Neural crest cell (in vitro differentiated cells): ENCODE measurements at regions not wholly inside any gene's neighbourhood (a gene's known extent, or its start where the extent isn't known, plus 50 kb on each side); places are given as distances from the start of the nearest gene placed in this dataset.
A peak's percentile ranks its signal among the peaks of the same experiment; 100 is the strongest.

Experiments
- DNase-seq: peaks from one replicate; pipeline ENCODE4 v3.0.0; 2021; ENCODE audit warnings: low read depth, mixed read lengths, low spot score
- H3K27ac Mint-ChIP-seq: one replicate; pipeline ENCODE4 v1.8.0; 2021; ENCODE audit warnings: mild to moderate bottlenecking, mixed read lengths; ENCODE audit not compliant: unreplicated experiment
- H3K27me3 Mint-ChIP-seq: 2 replicates; pipeline ENCODE4 v1.8.0; 2021; ENCODE audit warnings: low read depth, mild to moderate bottlenecking, mixed read lengths
- H3K36me3 Mint-ChIP-seq: 2 replicates; pipeline ENCODE4 v1.8.0; 2021; ENCODE audit warnings: low read depth, mild to moderate bottlenecking, mixed read lengths
- H3K4me1 Mint-ChIP-seq: 2 replicates; pipeline ENCODE4 v1.8.0; 2021; ENCODE audit warnings: mixed read lengths
- H3K4me3 Mint-ChIP-seq: one replicate; pipeline ENCODE4 v1.8.0; 2021; ENCODE audit warnings: mild to moderate bottlenecking, mixed read lengths
- H3K9me3 Mint-ChIP-seq: 2 replicates; pipeline ENCODE4 v1.8.0; 2021; ENCODE audit warnings: mixed read lengths
- CTCF ChIP-seq: fragments of 200-600 bp; sonication (generic); conservative IDR thresholded peaks from 2 replicates; pipeline ENCODE4 v1.5.0; 2021; ENCODE audit warnings: antibody characterized with exemption, mild to moderate bottlenecking

GRCh38 chr12:53803194-53803593 is 51.4 kb upstream of the CISTR start:
- DNase-seq, result no peak
- H3K36me3 Mint-ChIP-seq, result no peaks in the 10 kb centered on the region
- peaks cover 7% of the 10 kb centered on the region for H3K4me1 Mint-ChIP-seq
- H3K27ac Mint-ChIP-seq, result no peak overlapping the region
- peaks cover 66% of the 10 kb centered on the region for H3K27me3 Mint-ChIP-seq
- TF ChIP-seq CTCF, result no peak
- no peaks in the 10 kb centered on the region for H3K9me3 Mint-ChIP-seq
- H3K4me3 Mint-ChIP-seq, result no peak overlapping the region

DNA sequence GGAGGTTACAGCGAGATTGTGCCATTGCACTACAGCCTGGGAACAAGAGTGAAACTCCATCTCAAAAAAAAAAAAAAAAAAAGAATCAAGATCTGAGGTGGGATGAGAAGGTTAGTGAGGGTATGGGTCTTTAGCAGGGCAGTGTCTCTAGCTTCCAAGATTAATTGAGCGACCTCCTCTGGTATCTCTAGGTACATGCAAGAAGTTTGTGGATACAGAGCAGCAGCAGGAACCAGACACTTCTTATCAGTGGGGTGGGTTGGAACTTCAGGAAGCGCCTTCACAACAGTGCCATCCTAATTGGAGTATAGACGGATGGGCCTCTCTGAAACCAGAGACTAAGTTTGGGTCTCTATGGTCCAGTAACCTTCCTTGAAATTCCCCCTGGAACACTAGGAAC is 51.9 kb upstream of the CISTR start:
- no peak for TF ChIP-seq CTCF
- H3K36me3 Mint-ChIP-seq, result no peaks in the 10 kb centered on the region
- peaks cover 63% of the 10 kb centered on the region for H3K27me3 Mint-ChIP-seq
- H3K4me1 Mint-ChIP-seq, result peaks cover 2% of the 10 kb centered on the region
- H3K27ac Mint-ChIP-seq, result no peak overlapping the region
- H3K4me3 Mint-ChIP-seq, result no peak overlapping the region
- DNase-seq, result no peak
- H3K9me3 Mint-ChIP-seq, result no peaks in the 10 kb centered on the region

DNA sequence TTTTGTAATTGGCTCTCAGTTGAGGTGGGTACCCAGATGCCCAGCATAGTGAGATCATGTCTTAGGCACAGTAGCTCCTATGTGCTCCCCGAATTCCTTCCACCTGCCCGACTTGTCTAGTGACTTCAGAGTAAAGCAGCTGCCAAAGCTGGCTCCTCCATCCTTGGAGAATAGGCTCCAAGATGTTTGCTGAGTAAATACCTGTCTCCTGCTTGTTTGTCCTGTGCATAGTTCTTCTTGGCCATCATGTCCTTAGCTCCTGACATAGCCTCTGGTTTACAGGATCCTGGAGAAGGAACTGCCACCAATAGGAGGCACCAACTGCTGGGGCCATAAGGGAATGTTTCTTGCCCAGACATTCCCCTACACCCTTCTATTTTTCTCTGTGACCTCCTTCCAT is 52.6 kb upstream of the CISTR start:
- Mint-ChIP-seq H3K27ac (no peak overlapping the region), H3K4me1 (no peaks in the 10 kb centered on the region), H3K27me3 (peaks cover 56% of the 10 kb centered on the region), H3K36me3 (no peaks in the 10 kb centered on the region), H3K4me3 (no peak overlapping the region), H3K9me3 (no peaks in the 10 kb centered on the region)
- no peak for DNase-seq
- no peak for TF ChIP-seq CTCF

GRCh38 chr12:53805067-53805466 is 53.3 kb upstream of the CISTR start:
- peak overlapping the region; percentile 73 for H3K27ac Mint-ChIP-seq
- no peaks in the 10 kb centered on the region for H3K4me1 Mint-ChIP-seq
- H3K27me3 Mint-ChIP-seq, result peaks cover 54% of the 10 kb centered on the region
- no peaks in the 10 kb centered on the region for H3K36me3 Mint-ChIP-seq
- no peak for TF ChIP-seq CTCF
- no peak overlapping the region for H3K4me3 Mint-ChIP-seq
- H3K9me3 Mint-ChIP-seq, result no peaks in the 10 kb centered on the region
- no peak for DNase-seq

DNA sequence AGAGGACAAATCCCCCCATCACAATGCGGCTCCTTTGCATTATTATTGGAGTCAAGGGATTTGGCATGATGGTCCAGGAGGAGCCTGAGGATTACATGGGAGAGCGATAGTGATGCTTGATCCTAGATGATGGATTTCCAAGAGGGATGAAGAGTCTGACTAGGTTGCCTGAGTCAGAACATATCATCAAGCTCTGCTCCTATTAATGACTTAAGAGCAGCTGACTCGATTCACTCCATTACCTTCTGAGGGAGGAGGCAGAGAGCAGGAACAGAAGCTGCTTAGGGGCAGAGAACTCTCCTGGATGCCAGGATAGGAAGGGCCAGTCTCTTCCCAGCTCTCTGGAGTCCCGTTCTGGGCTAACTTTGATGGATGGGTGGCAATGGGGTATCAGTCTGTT is 54.0 kb upstream of the CISTR start:
- Mint-ChIP-seq H3K27me3 (peaks cover 49% of the 10 kb centered on the region), H3K27ac (no peak overlapping the region), H3K4me1 (no peaks in the 10 kb centered on the region), H3K4me3 (no peak overlapping the region), H3K36me3 (no peaks in the 10 kb centered on the region), H3K9me3 (no peaks in the 10 kb centered on the region)
- DNase-seq, result no peak
- no peak for TF ChIP-seq CTCF

DNA sequence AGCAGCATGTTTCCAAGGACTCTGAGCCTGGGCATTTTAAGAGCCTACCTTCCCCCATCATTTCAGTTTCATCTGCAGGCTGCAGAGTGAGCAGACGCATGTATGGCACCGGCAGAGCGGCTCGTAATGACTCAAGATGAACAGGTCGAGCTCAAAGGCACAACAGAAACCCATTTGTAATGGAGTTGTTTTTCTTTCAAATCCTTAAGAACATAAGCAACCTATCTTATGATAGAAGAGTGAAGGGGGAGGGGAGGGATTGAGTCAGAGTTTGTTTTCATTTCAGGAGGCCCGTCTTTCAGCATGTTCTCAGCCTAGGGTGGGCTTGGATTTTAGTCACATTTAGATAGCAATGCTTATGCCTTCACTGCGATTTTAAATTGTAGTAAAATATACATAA is 54.9 kb upstream of the CISTR start:
- H3K36me3 Mint-ChIP-seq, result no peaks in the 10 kb centered on the region
- H3K27ac Mint-ChIP-seq, result no peak overlapping the region
- H3K27me3 Mint-ChIP-seq, result peaks cover 39% of the 10 kb centered on the region
- H3K4me3 Mint-ChIP-seq, result no peak overlapping the region
- H3K4me1 Mint-ChIP-seq, result no peaks in the 10 kb centered on the region
- no peak for DNase-seq
- no peak for TF ChIP-seq CTCF
- no peaks in the 10 kb centered on the region for H3K9me3 Mint-ChIP-seq
